Astrocyte (in vitro differentiated cells and primary cell): ENCODE measurements at regions not wholly inside any gene's neighbourhood (a gene's known extent, or its start where the extent isn't known, plus 50 kb on each side); places are given as distances from the start of the nearest gene placed in this dataset.

Source experiments
- DNase-seq: peaks from one replicate; pipeline ENCODE4 v3.0.0-alpha.2; 2010; ENCODE audit warnings: low read depth
- FAIRE-seq: peaks from 2 replicates; lab custom pipeline; 2011; peaks lifted over from hg19 to GRCh38; lab: Jason Lieb, UNC
- H2AFZ ChIP-seq: 2 replicates; pipeline ENCODE4 v1.6.0; 2012; ENCODE audit warnings: low read depth, low read length, inconsistent platforms
- H3K27ac ChIP-seq: 2 replicates; pipeline ENCODE4 v1.5.1; 2011; ENCODE audit warnings: low read depth, low read length, inconsistent platforms
- H3K27me3 ChIP-seq: 2 replicates; pipeline ENCODE4 v1.6.0; 2011; ENCODE audit warnings: low read length, inconsistent platforms; ENCODE audit not compliant: insufficient read depth
- H3K36me3 ChIP-seq: 2 replicates; pipeline ENCODE4 v1.5.1; 2011; ENCODE audit warnings: low read length, inconsistent platforms; ENCODE audit not compliant: insufficient read depth
- H3K4me1 ChIP-seq: 2 replicates; pipeline ENCODE4 v1.5.1; 2011; ENCODE audit warnings: low read length, inconsistent platforms; ENCODE audit not compliant: insufficient read depth
- H3K4me2 ChIP-seq: 2 replicates; pipeline ENCODE4 v1.6.0; 2012; ENCODE audit warnings: low read length, inconsistent platforms
- H3K4me3 ChIP-seq: 2 replicates; pipeline ENCODE4 v1.5.1; 2011; ENCODE audit warnings: low read depth, mild to moderate bottlenecking, low read length, inconsistent platforms; ENCODE audit not compliant: insufficient read depth
- H3K79me2 ChIP-seq: 2 replicates; pipeline ENCODE4 v1.6.0; 2012; ENCODE audit warnings: mild to moderate bottlenecking, low read length, inconsistent platforms; ENCODE audit not compliant: insufficient read depth
- H3K9ac ChIP-seq: 2 replicates; pipeline ENCODE4 v1.6.0; 2012; ENCODE audit warnings: mild to moderate bottlenecking, low read length, inconsistent platforms
- H3K9me3 ChIP-seq: 2 replicates; pipeline ENCODE4 v1.5.1; 2012; ENCODE audit warnings: low read depth, mild to moderate bottlenecking, low read length, inconsistent platforms; ENCODE audit not compliant: insufficient read depth
- H4K20me1 ChIP-seq: 2 replicates; pipeline ENCODE4 v1.6.0; 2012; ENCODE audit warnings: low read length, inconsistent platforms; ENCODE audit not compliant: insufficient read depth
- H3K27ac Mint-ChIP-seq: one replicate; pipeline ENCODE4 v1.8.0; 2021; ENCODE audit warnings: mild to moderate bottlenecking, mixed read lengths; ENCODE audit not compliant: unreplicated experiment
- H3K27me3 Mint-ChIP-seq: one replicate; pipeline ENCODE4 v1.8.0; 2021; ENCODE audit warnings: low read depth, mixed read lengths; ENCODE audit not compliant: unreplicated experiment
- H3K36me3 Mint-ChIP-seq: one replicate; pipeline ENCODE4 v1.8.0; 2021; ENCODE audit warnings: low read depth, mixed read lengths; ENCODE audit not compliant: unreplicated experiment
- H3K4me1 Mint-ChIP-seq: one replicate; pipeline ENCODE4 v1.8.0; 2021; ENCODE audit warnings: low read depth, mixed read lengths; ENCODE audit not compliant: unreplicated experiment
- H3K4me3 Mint-ChIP-seq: one replicate; pipeline ENCODE4 v1.8.0; 2021; ENCODE audit warnings: mild to moderate bottlenecking, moderate library complexity, mixed read lengths; ENCODE audit not compliant: unreplicated experiment
- H3K9me3 Mint-ChIP-seq: one replicate; pipeline ENCODE4 v1.8.0; 2021; ENCODE audit warnings: mild to moderate bottlenecking, mixed read lengths; ENCODE audit not compliant: unreplicated experiment
- EZH2 ChIP-seq: IDR thresholded peaks from 2 replicates; pipeline ENCODE4 v1.6.1; 2012; ENCODE audit warnings: mild to moderate bottlenecking, low read length, inconsistent platforms; ENCODE audit not compliant: insufficient read depth
- TF ChIP-seq, protein P1 (sequence below): IDR thresholded peaks from 2 replicates; pipeline ENCODE4 v1.5.1; 2011; ENCODE audit warnings: low read depth, mild to moderate bottlenecking, inconsistent platforms, low read length, moderate library complexity; ENCODE audit not compliant: insufficient read depth

DNA sequence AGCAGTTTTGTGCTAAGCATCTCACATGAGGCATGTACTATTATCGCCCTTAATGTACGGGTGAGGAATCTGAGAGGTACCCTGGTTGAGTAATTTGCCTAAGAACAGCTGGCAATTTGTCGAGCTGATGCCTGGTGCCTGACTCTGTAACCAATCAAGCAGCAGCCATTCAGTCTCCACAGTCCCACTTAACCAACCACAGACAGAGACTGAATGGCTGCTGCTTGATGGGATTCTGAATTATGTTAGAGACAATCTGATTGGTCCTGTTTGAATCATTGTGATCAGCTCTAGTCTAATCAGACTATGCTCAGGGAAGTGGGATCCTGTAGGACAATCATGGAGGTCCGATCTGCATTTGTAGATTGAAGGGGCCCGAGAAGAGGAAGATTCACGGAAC, 447.0 kb downstream of the SHISA9 start:
- peaks cover 5% of the 10 kb centered on the region for H3K4me1 Mint-ChIP-seq
- Histone ChIP-seq H3K9ac (no peak overlapping the region), H3K27me3 (no peaks in the 10 kb centered on the region), H4K20me1 (no peaks in the 10 kb centered on the region), H3K4me1 (no peaks in the 10 kb centered on the region), H3K4me2 (no peak overlapping the region), H3K4me3 (no peak overlapping the region), H3K36me3 (no peaks in the 10 kb centered on the region), H3K79me2 (no peaks in the 10 kb centered on the region), H3K27ac (no peak overlapping the region), H2AFZ (no peak overlapping the region), H3K9me3 (no peaks in the 10 kb centered on the region)
- H3K4me3 Mint-ChIP-seq = no peak overlapping the region
- no peaks in the 10 kb centered on the region for H3K36me3 Mint-ChIP-seq
- DNase-seq (no peak), FAIRE-seq (no peak)
- no peaks in the 10 kb centered on the region for H3K27me3 Mint-ChIP-seq
- TF ChIP-seq, protein P1, sequence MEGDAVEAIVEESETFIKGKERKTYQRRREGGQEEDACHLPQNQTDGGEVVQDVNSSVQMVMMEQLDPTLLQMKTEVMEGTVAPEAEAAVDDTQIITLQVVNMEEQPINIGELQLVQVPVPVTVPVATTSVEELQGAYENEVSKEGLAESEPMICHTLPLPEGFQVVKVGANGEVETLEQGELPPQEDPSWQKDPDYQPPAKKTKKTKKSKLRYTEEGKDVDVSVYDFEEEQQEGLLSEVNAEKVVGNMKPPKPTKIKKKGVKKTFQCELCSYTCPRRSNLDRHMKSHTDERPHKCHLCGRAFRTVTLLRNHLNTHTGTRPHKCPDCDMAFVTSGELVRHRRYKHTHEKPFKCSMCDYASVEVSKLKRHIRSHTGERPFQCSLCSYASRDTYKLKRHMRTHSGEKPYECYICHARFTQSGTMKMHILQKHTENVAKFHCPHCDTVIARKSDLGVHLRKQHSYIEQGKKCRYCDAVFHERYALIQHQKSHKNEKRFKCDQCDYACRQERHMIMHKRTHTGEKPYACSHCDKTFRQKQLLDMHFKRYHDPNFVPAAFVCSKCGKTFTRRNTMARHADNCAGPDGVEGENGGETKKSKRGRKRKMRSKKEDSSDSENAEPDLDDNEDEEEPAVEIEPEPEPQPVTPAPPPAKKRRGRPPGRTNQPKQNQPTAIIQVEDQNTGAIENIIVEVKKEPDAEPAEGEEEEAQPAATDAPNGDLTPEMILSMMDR = no peak
- TF ChIP-seq EZH2 = no peak
- H3K9me3 Mint-ChIP-seq = no peaks in the 10 kb centered on the region
- H3K27ac Mint-ChIP-seq = no peak overlapping the region

DNA sequence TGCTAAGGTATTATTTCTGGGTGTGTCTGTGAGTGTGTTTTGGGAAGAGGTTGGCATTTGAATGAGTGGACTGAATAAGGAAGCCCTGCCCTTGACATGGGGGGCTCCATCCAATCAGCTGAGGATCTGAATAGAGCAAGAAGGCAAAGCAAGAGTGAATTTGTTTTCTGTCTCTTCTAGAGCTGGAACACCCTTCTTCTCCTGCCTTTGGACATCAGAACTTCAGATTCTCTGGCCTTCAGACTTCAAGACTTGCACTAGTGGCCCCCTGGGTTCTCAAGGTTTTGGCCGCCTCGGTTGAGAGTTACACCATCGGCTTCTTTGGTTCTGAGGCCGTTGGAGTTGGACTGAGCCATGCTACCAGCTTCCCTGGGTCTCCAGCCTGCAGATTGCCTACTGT, 448.6 kb downstream of the SHISA9 start:
- H3K9me3 Mint-ChIP-seq = no peaks in the 10 kb centered on the region
- H3K79me2 ChIP-seq = no peaks in the 10 kb centered on the region
- DNase-seq (no peak), FAIRE-seq (no peak)
- H2AFZ ChIP-seq = no peak overlapping the region
- H3K4me1 Mint-ChIP-seq = no peaks in the 10 kb centered on the region
- no peaks in the 10 kb centered on the region for H4K20me1 ChIP-seq
- no peaks in the 10 kb centered on the region for H3K9me3 ChIP-seq
- H3K27me3 ChIP-seq = no peaks in the 10 kb centered on the region
- no peak overlapping the region for H3K4me3 ChIP-seq
- no peak overlapping the region for H3K9ac ChIP-seq
- no peaks in the 10 kb centered on the region for H3K4me1 ChIP-seq
- no peak overlapping the region for H3K27ac Mint-ChIP-seq
- no peak overlapping the region for H3K4me3 Mint-ChIP-seq
- no peaks in the 10 kb centered on the region for H3K36me3 ChIP-seq
- no peaks in the 10 kb centered on the region for H3K36me3 Mint-ChIP-seq
- TF ChIP-seq, protein P1 = no peak
- no peak overlapping the region for H3K27ac ChIP-seq
- H3K4me2 ChIP-seq = no peak overlapping the region
- H3K27me3 Mint-ChIP-seq = no peaks in the 10 kb centered on the region

DNA sequence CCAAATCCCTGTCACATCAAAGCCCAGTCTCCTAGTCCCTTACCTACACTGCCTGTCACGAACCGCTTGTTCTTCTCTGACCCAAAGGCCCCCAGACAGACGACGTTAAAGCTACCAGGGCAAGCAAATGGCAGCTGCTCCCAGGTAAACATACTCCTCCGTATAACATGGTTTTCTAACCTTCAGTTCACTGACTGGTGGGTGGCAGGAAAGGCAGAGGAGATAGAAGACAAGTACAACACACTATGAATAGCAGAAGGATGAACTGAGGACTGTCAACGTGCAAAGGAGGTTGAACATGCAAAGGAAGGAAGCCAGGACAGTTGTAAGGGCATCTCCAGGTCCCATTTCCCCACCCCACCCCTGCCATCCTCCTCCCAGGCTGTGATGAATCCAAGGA, 449.8 kb downstream of the SHISA9 start:
- Histone ChIP-seq H2AFZ (no peak overlapping the region), H3K27me3 (no peaks in the 10 kb centered on the region), H3K9ac (no peak overlapping the region), H3K4me2 (no peak overlapping the region), H3K9me3 (no peaks in the 10 kb centered on the region), H3K36me3 (no peaks in the 10 kb centered on the region), H3K4me1 (no peaks in the 10 kb centered on the region), H3K4me3 (no peak overlapping the region), H3K79me2 (no peaks in the 10 kb centered on the region), H3K27ac (no peak overlapping the region), H4K20me1 (no peaks in the 10 kb centered on the region)
- Mint-ChIP-seq H3K4me3 (no peak overlapping the region), H3K27ac (no peak overlapping the region), H3K9me3 (no peaks in the 10 kb centered on the region), H3K36me3 (no peaks in the 10 kb centered on the region), H3K4me1 (no peaks in the 10 kb centered on the region), H3K27me3 (no peaks in the 10 kb centered on the region)
- no peak for DNase-seq
- TF ChIP-seq EZH2 = no peak
- TF ChIP-seq, protein P1 = no peak
- no peak for FAIRE-seq
